GM18520 (cell line): ENCODE measurements at regions not wholly inside any gene's neighbourhood (a gene's known extent, or its start where the extent isn't known, plus 50 kb on each side); places are given as distances from the start of the nearest gene placed in this dataset.
"Not testable (repeated sequence)": the region's sequence is repeated elsewhere in the genome, so short reads cannot be mapped to it uniquely, and the experiment has no call there.

ENCODE experiments used
- ATAC-seq: cut with Tn5 transposase; IDR thresholded peaks from one replicate; pipeline ENCODE4 v1.9.1; 2021; ENCODE audit not compliant: unreplicated experiment

DNA sequence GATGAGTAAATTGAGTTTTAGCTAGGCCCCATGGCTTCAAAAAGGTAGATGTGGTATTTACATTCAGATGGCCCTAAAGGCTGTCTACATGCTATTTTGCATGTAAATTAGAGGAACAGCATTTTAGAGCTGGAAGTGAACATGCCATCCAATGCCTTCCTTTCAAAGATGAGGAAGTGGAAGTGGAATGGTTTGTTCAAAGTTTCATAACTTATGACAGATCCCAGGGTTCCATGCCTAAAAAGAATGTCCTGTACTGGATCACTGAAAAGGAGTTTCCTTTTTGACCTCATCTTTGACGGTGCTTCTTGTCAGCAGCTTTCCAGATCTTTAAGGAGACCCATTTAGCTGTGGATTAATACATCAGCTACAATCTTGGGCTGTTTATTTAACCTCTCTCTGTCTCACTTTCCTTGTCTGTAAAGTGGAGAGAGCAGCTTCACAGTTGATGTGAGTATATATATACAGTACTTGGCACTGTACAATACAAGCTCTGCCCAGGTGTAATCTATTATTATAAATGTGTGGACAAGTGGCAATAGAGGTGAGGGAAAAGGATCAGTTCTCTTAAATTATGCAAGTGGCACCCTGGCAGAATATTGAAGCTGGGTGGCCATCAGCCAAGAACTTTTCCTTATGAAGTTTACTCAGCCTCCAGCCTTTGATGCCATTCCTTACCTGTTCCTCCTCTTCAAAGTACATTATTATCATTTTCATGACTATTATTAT lies 68.7 kb upstream of the GOLGA8B start:
- no peak for ATAC-seq

DNA sequence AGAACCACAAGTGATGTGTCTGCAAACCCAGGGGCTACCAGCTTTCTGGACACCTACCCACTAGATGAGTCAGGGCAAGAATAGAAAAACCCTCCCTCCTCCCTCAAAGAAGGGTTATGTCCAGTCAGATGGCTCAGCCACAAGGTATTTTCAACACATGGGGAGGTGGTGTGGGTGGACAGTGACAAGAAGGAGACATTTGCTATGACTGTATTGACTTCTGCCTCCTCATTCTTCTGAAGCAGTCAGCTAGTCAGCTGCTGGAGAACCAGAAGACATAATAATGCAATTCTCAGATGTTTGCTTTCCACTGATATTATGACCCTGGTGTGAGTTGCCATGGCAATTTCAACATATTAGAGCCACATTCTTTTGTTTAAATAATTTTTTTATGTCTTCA lies 66.7 kb upstream of the GOLGA8B start:
- peak; percentile 66 for ATAC-seq

DNA sequence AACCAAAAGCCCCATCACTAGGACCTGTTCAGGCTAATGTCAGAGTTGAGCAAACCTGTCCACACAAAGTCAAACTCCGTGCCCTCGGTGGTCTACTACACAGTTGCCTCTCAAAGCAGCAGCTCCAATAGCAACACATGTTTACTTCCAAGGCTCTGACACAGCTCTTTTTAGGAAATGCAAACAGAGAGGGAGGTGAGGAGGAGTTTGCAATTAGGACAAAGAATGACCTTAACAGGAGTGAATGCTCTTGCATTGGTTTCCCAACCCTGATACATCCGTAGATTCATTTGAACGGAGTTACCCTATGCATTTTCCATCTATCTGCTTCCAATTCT lies 64.8 kb upstream of the GOLGA8B start:
- ATAC-seq: no peak

DNA sequence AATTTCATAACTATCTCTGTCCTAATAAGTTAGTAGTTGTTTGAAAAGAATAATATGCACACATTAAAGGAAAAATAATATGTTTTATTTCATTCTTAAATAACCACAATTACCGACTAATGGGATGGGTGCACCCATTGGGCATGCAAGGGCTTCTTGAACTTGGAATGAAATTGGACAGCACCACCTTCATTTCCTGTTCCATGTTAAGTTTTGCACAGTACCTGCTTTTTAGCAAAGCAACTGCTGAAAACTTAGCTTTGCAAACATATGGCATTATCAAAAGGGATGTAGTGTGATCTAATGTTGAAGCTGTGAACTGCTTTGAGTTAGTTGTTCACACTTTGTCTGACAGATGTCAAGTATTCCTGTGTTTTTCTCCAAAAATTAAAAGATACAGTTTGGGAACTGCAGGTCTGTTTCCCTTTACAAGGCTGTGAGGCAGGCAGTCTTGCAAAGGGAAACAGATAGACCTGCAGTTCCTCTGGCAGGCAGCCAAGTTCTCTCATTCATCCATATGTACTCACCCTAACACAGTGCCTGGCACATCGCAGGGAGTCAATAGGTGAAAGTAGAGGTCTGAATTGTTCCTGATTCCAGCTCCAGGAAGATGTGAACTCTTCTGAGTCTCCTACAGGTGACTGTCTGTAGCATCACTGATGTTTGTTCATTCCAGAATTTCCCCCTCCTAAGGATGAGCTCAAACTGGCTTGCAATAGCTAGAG lies 64.3 kb upstream of the GOLGA8B start:
- no peak for ATAC-seq

DNA sequence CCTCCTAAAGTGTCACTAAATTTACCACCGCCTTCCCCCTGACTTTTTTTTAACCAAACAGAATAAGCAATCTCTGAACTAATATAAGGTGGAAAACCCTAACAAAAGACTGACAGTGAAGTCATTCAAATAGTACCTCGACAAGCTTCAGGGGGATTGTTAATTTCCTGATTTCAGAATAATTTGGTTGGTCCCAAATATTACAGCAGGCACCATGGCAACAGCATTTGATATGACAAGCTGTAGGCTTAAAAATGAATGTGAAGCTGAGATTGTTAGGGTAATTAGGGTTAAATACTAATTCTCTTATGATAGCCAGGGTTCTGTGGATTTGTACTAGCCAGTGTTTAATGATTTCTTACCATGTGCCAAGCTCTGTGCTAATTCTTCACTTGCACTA lies 63.5 kb upstream of the GOLGA8B start:
- no peak for ATAC-seq

DNA sequence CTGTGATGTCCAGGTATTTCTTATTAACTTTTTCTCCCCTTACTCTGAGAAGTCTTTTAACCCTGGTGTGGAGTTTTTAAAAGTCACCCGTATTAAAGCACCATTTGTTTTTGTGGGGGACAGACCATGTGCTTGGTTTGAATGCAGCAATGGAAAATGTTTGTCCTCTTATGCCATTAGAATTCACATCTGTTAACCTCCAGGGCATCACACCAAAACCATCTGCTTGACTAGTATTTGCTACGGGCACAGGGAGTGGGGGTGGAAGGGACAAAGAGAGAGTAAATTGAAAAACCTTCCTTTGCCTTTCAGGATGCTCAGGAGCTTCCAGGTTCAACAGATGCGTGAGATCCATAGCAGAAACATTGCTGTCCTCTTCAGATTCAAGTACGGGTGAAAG lies 61.4 kb upstream of the GOLGA8B start:
- no peak for ATAC-seq

DNA sequence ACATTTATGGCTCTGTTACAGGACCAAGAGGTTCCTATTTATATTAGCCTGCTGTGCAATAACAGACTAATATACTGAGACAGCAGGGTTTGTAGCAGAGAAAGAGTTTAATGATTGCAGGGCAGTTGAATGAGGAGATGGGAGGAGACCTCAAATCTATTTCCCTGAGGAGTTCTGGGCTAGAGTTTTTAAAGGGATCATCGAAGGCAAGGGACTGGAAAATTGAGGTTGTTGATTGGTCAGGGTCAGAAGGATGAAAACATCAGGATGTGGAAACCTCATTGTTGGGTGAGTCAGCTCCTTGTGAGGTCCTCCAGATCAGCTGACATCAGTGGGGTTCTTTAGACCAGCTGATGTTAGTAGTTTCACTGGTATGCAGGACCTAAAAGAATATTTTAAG lies 60.6 kb upstream of the GOLGA8B start:
- no peak for ATAC-seq

DNA sequence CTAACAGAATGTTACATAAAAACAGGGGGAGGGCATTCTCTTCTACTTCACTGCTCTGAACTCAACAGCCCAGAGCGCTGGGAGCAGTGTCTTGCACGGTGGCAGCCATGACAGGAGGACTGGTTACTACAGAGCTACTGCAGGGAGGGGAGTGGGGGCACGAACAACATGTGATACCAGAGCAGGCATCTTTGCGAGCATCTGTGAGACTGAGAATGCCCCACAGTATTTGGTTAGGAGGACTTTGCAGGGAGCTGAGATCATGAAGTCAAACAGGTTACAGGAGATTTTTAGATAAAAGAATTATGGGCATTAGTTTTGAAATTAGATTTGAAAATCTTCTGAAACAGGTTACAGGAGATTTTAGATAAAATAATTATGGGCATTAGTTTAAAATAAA lies 58.8 kb upstream of the GOLGA8B start:
- ATAC-seq: no peak

DNA sequence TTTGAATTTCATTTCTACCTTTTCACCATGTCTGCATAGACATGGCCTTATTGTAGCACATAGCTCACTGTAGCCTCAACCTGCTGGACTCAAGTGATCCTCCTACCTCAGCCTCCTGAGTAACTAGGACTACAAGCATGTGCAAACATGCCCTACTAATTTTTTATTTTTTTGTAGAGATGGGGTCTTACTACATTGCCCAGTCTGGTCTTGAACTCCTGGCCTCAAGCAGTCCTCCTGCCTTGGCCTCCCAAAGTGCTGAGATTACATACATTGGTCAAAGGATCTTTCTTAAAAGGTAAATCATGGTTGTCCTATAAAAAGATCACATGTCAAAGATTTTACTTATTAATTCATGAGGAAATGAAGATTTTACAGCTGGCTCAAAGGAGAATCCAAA lies 57.2 kb upstream of the GOLGA8B start:
- ATAC-seq: no peak

DNA sequence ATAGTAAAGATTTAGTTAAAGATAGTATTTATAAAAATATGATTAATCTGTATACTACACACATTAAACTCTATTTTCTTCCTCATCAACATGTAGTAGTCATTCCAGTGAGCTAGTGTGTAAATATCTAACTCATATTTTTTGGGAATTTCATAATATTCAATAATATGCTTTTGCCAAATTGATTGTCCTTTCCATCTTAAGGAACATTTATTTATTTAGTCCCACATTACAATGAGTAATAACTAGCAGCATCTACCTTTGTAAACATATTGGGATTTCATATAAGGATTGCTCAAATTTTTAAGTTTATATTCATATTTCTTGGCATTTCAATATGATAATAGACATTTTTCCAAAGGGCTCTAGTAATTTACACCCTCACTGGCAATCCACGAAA lies 53.9 kb upstream of the GOLGA8B start:
- ATAC-seq: no peak

DNA sequence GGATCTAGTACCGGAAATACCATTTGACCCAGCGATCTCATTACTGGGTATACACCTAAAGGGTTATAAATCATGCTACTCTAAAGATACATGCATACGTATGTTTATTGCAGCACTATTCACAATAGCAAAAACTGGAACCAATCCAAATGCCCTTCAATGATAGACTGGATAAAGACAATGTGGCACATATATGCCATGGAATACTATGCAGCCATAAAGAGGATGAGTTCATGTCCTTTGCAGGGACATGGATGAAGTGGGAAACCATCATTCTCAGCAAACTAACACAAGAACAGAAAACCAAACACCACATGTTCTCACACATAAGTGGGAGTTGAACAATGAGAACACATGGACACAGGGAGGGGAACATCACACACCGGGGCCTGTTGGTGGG lies 50.2 kb upstream of the GOLGA8B start:
- ATAC-seq: not testable (repeated sequence)
